ENCODE measurements at regions not wholly inside any gene's neighbourhood (a gene's known extent, or its start where the extent isn't known, plus 50 kb on each side); places are given as distances from the start of the nearest gene placed in this dataset.

GRCh38 chr3:152957491-152957890, 122.6 kb downstream of the P2RY1 start:
- DNase-seq (ENCODE audit: low read depth, low spot score) = no peak

- no peak for DNase-seq (ENCODE audit: low read depth, low spot score)
Observed at GRCh38 chr3:152959307-152959706, 124.4 kb downstream of the P2RY1 start.

GRCh38 chr3:152960684-152961083, 125.8 kb downstream of the P2RY1 start:
- no peak for DNase-seq (ENCODE audit: low read depth, low spot score)

GRCh38 chr3:152961323-152961722, 126.4 kb downstream of the P2RY1 start:
- no peak for DNase-seq (ENCODE audit: low read depth, low spot score)

GRCh38 chr3:152964911-152965609, 130.1 kb downstream of the P2RY1 start:
- no peak for DNase-seq (ENCODE audit: low read depth, low spot score)

- peak; percentile 2 for DNase-seq (ENCODE audit: low read depth, low spot score)
Observed at GRCh38 chr3:152968388-152969024, 133.6 kb downstream of the P2RY1 start.

- no peak for DNase-seq (ENCODE audit: low read depth, low spot score)
Observed at GRCh38 chr3:152969557-152970300, 134.8 kb downstream of the P2RY1 start.

- no peak for DNase-seq (ENCODE audit: low read depth, low spot score)
Observed at GRCh38 chr3:152970851-152971250, 135.9 kb downstream of the P2RY1 start.

GRCh38 chr3:152971880-152972279, 136.9 kb downstream of the P2RY1 start:
- DNase-seq (ENCODE audit: low read depth, low spot score) = no peak

GRCh38 chr3:152973575-152973974, 138.6 kb downstream of the P2RY1 start:
- no peak for DNase-seq (ENCODE audit: low read depth, low spot score)

- DNase-seq (ENCODE audit: low read depth, low spot score) = no peak
Observed at GRCh38 chr3:152976239-152976638, 141.3 kb downstream of the P2RY1 start.

- no peak for DNase-seq (ENCODE audit: low read depth, low spot score)
Observed at GRCh38 chr3:152977366-152977765, 142.4 kb downstream of the P2RY1 start.

- DNase-seq (ENCODE audit: low read depth, low spot score) = no peak
Observed at GRCh38 chr3:152978152-152978551, 143.2 kb downstream of the P2RY1 start.

GRCh38 chr3:152997526-152997925, 162.6 kb downstream of the P2RY1 start:
- DNase-seq (ENCODE audit: low read depth, low spot score) = no peak

- no peak for DNase-seq (ENCODE audit: low read depth, low spot score)
Observed at GRCh38 chr3:152998591-152998990, 163.4 kb upstream of the RAP2B start.

GRCh38 chr3:153000325-153000724, 161.7 kb upstream of the RAP2B start:
- no peak for DNase-seq (ENCODE audit: low read depth, low spot score)

GRCh38 chr3:153001210-153002078, 160.6 kb upstream of the RAP2B start:
- no peak for DNase-seq (ENCODE audit: low read depth, low spot score)

- DNase-seq (ENCODE audit: low read depth, low spot score) = no peak
Observed at GRCh38 chr3:153003441-153003840, 158.6 kb upstream of the RAP2B start.

- no peak for DNase-seq (ENCODE audit: low read depth, low spot score)
Observed at GRCh38 chr3:153003862-153004261, 158.2 kb upstream of the RAP2B start.

GRCh38 chr3:153008226-153008625, 153.8 kb upstream of the RAP2B start:
- DNase-seq (ENCODE audit: low read depth, low spot score) = no peak

GRCh38 chr3:153023896-153024295, 138.1 kb upstream of the RAP2B start:
- no peak for DNase-seq (ENCODE audit: low read depth, low spot score)

GRCh38 chr3:153026026-153026425, 136.0 kb upstream of the RAP2B start:
- DNase-seq (ENCODE audit: low read depth, low spot score) = no peak

Data from brain pericyte (primary cell).